GM12878 (cell line): ENCODE measurements at regions not wholly inside any gene's neighbourhood (a gene's known extent, or its start where the extent isn't known, plus 50 kb on each side); places are given as distances from the start of the nearest gene placed in this dataset.

Source experiments
- ATAC-seq: fragments of 200-7000 bp; cut with Tn5 transposase; 3 replicates; pipeline ENCODE4 v1.9.1; 2020; ENCODE audit warnings: mild to moderate bottlenecking, moderate library complexity
- BruUV-seq: library from RNA; stranded (reverse); fragments of 400-500 nt; replicated peaks from 2 replicates; lab custom pipeline; 2021; lab: Mats Ljungman, UMichigan
- CTCF ChIA-PET: fragments of 300-600 bp; sonication (Branson Sonifier 250); formaldehyde crosslinking; extraction: SDS; loops from one replicate; lab custom pipeline; 2021; ENCODE audit warnings: inconsistent platforms; lab: Yijun Ruan, JAX
- POLR2A ChIA-PET: fragments of 350-600 bp; formaldehyde crosslinking; extraction: SDS; loops from one replicate; lab custom pipeline; 2021; ENCODE audit warnings: inconsistent platforms; lab: Charles Lee
- RAD21 ChIA-PET: fragments of 300-600 bp; sonication (Branson Sonifier 250); formaldehyde crosslinking; loops from one replicate; lab custom pipeline; 2023; ENCODE audit warnings: antibody characterized with exemption; ENCODE audit not compliant: unreplicated experiment; lab: Charles Lee
- SMC1A ChIA-PET: fragments of 300-600 bp; sonication (Branson Sonifier 250); formaldehyde crosslinking; loops from one replicate; lab custom pipeline; 2023; ENCODE audit not compliant: unreplicated experiment, uncharacterized antibody; lab: Charles Lee
- DNase-seq: peaks from one replicate; pipeline ENCODE4 v3.0.0-alpha.2; 2011; ENCODE audit warnings: low read depth, low spot score
- FAIRE-seq: peaks from 3 replicates; lab custom pipeline; 2011; peaks lifted over from hg19 to GRCh38; lab: Jason Lieb, UNC
- H2AFZ ChIP-seq: 2 replicates; pipeline ENCODE4 v1.6.0; 2011; ENCODE audit warnings: low read depth, low read length, control low read depth; ENCODE audit not compliant: control insufficient read depth
- H3K27ac ChIP-seq: 2 replicates; pipeline ENCODE4 v1.5.1; 2011; ENCODE audit warnings: control low read depth; ENCODE audit not compliant: control insufficient read depth, insufficient read depth
- H3K27me3 ChIP-seq, 2 experiments: replicated peaks in 1 of 2; 2 replicates each; pipeline versions ENCODE4 v1.6.0 to v1.6.1; 2011; ENCODE audit warnings: low read length in 1 of 2; ENCODE audit not compliant: control insufficient read depth in 2 of 2, insufficient read depth in 2 of 2
- H3K36me3 ChIP-seq, 2 experiments: 2 replicates each; pipeline ENCODE4 v1.5.1; 2011; ENCODE audit warnings: low read length in 1 of 2; ENCODE audit not compliant: control insufficient read depth in 2 of 2, insufficient read depth in 2 of 2
- H3K4me1 ChIP-seq: 2 replicates; pipeline ENCODE4 v1.6.1; 2011; ENCODE audit warnings: mild to moderate bottlenecking, low read length, moderate library complexity, mixed read lengths; ENCODE audit not compliant: control insufficient read depth, insufficient read depth
- H3K4me2 ChIP-seq: 2 replicates; pipeline ENCODE4 v1.6.0; 2011; ENCODE audit warnings: control low read depth; ENCODE audit not compliant: control insufficient read depth, insufficient read depth
- H3K4me3 ChIP-seq: fragments of 200-600 bp; sonication (generic); 2 replicates; pipeline ENCODE4 v1.5.1; 2016
- H3K79me2 ChIP-seq: 2 replicates; pipeline ENCODE4 v1.6.0; 2011; ENCODE audit warnings: low read length; ENCODE audit not compliant: control insufficient read depth, insufficient read depth
- H3K9ac ChIP-seq: 2 replicates; pipeline ENCODE4 v1.8.0; 2011; ENCODE audit warnings: low read length, control low read depth, mixed read lengths; ENCODE audit not compliant: control insufficient read depth, insufficient read depth
- H3K9me3 ChIP-seq: replicated peaks from 3 replicates; pipeline ENCODE4 v1.5.1; 2011; ENCODE audit warnings: mild to moderate bottlenecking, low read length; ENCODE audit not compliant: control insufficient read depth, insufficient read depth
- H4K20me1 ChIP-seq: 2 replicates; pipeline ENCODE4 v1.6.0; 2011; ENCODE audit not compliant: control insufficient read depth, insufficient read depth
- BRCA1 ChIP-seq: IDR thresholded peaks from 2 replicates; pipeline ENCODE4 v1.6.1; 2011; ENCODE audit warnings: low read depth, low read length, improper control_type of control experiment
- CTCF ChIP-seq, 3 experiments: IDR thresholded peaks in 2 of 3; conservative IDR thresholded peaks in 1 of 3; 2 replicates each; pipeline ENCODE4 v1.5.1; 2011; ENCODE audit warnings: low read depth in 3 of 3, low read length in 3 of 3, mild to moderate bottlenecking in 3 of 3, control low read depth in 2 of 3, moderate library complexity in 2 of 3, inconsistent platforms in 1 of 3, mixed read lengths in 1 of 3; ENCODE audit not compliant: control insufficient read depth in 2 of 3, insufficient read depth in 1 of 3; ENCODE audit errors: extremely low read depth in 1 of 3
- EGR1 ChIP-seq, 2 experiments: IDR thresholded peaks; 1 replicate in 1 of 2; 2 replicates in 1 of 2; pipeline ENCODE4 v1.6.1; 2011 to 2012; ENCODE audit warnings: low read depth in 2 of 2, low read length in 2 of 2, borderline replicate concordance in 1 of 2, mild to moderate bottlenecking in 1 of 2, moderate library complexity in 1 of 2
- JUND ChIP-seq: IDR thresholded peaks from 2 replicates; pipeline ENCODE4 v1.6.1; 2012; ENCODE audit warnings: low read depth, mild to moderate bottlenecking, low read length, improper control_type of control experiment, moderate library complexity
- NFXL1 ChIP-seq: fragments of 450-650 bp; IDR thresholded peaks from 2 replicates; pipeline ENCODE4 v1.6.1; 2017; ENCODE audit warnings: antibody characterized with exemption, mild to moderate bottlenecking, borderline replicate concordance
- RELB ChIP-seq: fragments of 450-650 bp; IDR thresholded peaks from 2 replicates; pipeline ENCODE4 v1.6.1; 2017; ENCODE audit warnings: low read depth, mild to moderate bottlenecking, moderate library complexity
- RUNX3 ChIP-seq: IDR thresholded peaks from 2 replicates; pipeline ENCODE4 v1.6.1; 2012; ENCODE audit warnings: low read length, inconsistent platforms
- TCF12 ChIP-seq: IDR thresholded peaks from 2 replicates; pipeline ENCODE4 v1.6.1; 2011; ENCODE audit warnings: low read depth, mild to moderate bottlenecking, low read length
- TCF3 ChIP-seq: IDR thresholded peaks from 2 replicates; pipeline ENCODE4 v1.6.1; 2012; ENCODE audit warnings: low read depth, mild to moderate bottlenecking, low read length, borderline replicate concordance; ENCODE audit not compliant: insufficient read depth
- YBX1 ChIP-seq: fragments of 450-650 bp; IDR thresholded peaks from 2 replicates; pipeline ENCODE4 v1.6.1; 2016; ENCODE audit warnings: antibody characterized with exemption
- ZNF274 ChIP-seq: IDR thresholded peaks from one replicate; pipeline ENCODE4 v1.8.0; 2011; ENCODE audit not compliant: insufficient read length, insufficient read depth
- ZNF592 ChIP-seq: fragments of 450-650 bp; IDR thresholded peaks from 2 replicates; pipeline ENCODE4 v1.6.1; 2017; ENCODE audit warnings: mild to moderate bottlenecking, moderate library complexity
- ZZZ3 ChIP-seq: IDR thresholded peaks from 2 replicates; pipeline ENCODE4 v1.6.1; 2011; ENCODE audit warnings: low read depth; ENCODE audit not compliant: control insufficient read depth, insufficient read length
- WGBS: methylation state at CpG from one replicate; pipeline ENCODE4 v1.1.6; 2016; ENCODE audit warnings: low lambda C conversion rate; ENCODE audit not compliant: insufficient replicate concordance, insufficient coverage; ENCODE audit errors: missing lambda C conversion rate; 5-methylcytosine and 5-hydroxymethylcytosine counted together
- in situ Hi-C: fragments of 300-500 bp; cut with MboI; formaldehyde crosslinking; loops from 9 replicates; pipeline ENCODE4 v1.14.3; 2018; ENCODE audit warnings: mixed read lengths
- intact Hi-C: fragments of 100-400 bp; cut with micrococcal nuclease; formaldehyde crosslinking; loops from one replicate; pipeline ENCODE4 v1.14.2; 2022; ENCODE audit not compliant: unreplicated experiment

GRCh38 chr22:23375031-23375827, 194.9 kb downstream of the BCR start (continued):
- TF ChIP-seq ZNF592 (no peak), ZZZ3 (no peak), TCF3 (no peak), NFXL1 (no peak)

- H2AFZ ChIP-seq, result no peak overlapping the region
- WGBS, result 32% methylated on average over 9 of the region's 9 CpGs
- no peaks in the 10 kb centered on the region for H3K9me3 ChIP-seq
- no TSS peak for BruUV-seq
- ATAC-seq (no peak), DNase-seq (no peak), FAIRE-seq (no peak)
- no peaks in the 10 kb centered on the region for H3K4me1 ChIP-seq
- CTCF ChIA-PET, result interaction anchor here (1.5 kb wide), 1 partner anchor 8 kb away, joined by 4 read pairs; no protein-coding TSS in a partner anchor
- H3K4me2 ChIP-seq, result no peak overlapping the region
- no peak overlapping the region for H3K9ac ChIP-seq
- H3K36me3 ChIP-seq, result no peaks in the 10 kb centered on the region
- H3K27me3 ChIP-seq, result no peaks in the 10 kb centered on the region; a peak in 1 of 4 replicates
- intact Hi-C loops (no loop called here), in situ Hi-C loops (no loop called here)
- POLR2A ChIA-PET, result interaction anchor here (0.6 kb wide), 1 partner anchor 232 kb away, joined by 3 read pairs; the partner anchor contains the start of gene RSPH14
- no peaks in the 10 kb centered on the region for H4K20me1 ChIP-seq
- SMC1A ChIA-PET, result interaction anchor here (1.1 kb wide), 2 partner anchors 10 to 24 kb away, joined by 3 read pairs; no protein-coding TSS in a partner anchor
- no peaks in the 10 kb centered on the region for H3K79me2 ChIP-seq
- H3K27ac ChIP-seq, result no peak overlapping the region
- H3K4me3 ChIP-seq, result no peak overlapping the region
- RAD21 ChIA-PET, result interaction anchor here (1.0 to 1.6 kb wide), 2 partner anchors 91 to 413 kb away, joined by 4 read pairs; no protein-coding TSS in a partner anchor
- TF ChIP-seq BRCA1, result no peak
- no peak for TF ChIP-seq YBX1
- no peak for TF ChIP-seq JUND
- TF ChIP-seq ZNF274, result no peak
- no peak for TF ChIP-seq RUNX3
- TF ChIP-seq TCF12, result no peak
- TF ChIP-seq EGR1 (IDR thresholded peaks at IDR 0.05; ENCODE audit: borderline replicate concordance in 1 of 2, low read depth in 2 of 2, low read length in 2 of 2), result no peak
- no peak for TF ChIP-seq CTCF (IDR thresholded peaks at IDR 0.05 in 2 of 3, conservative IDR thresholded peaks at IDR 0.05 in 1 of 3; ENCODE audit: control insufficient read depth in 2 of 3, extremely low read depth in 1 of 3, insufficient read depth in 1 of 3, low read depth in 3 of 3, low read length in 3 of 3)
- TF ChIP-seq RELB, result no peak
Measured at GRCh38 chr22:23373601-23374000, 193.3 kb downstream of the BCR start.
